Heart left ventricle (tissue), 13 donors: ENCODE measurements at regions not wholly inside any gene's neighbourhood (a gene's known extent, or its start where the extent isn't known, plus 50 kb on each side); places are given as distances from the start of the nearest gene placed in this dataset.

Experiments
- POLR2A ChIP-seq, 2 donors: fragments of 450-650 bp; IDR thresholded peaks; one replicate each; pipeline ENCODE4 v1.6.1; 2017; ENCODE audit warnings: antibody characterized with exemption in 2 of 2, mild to moderate bottlenecking in 2 of 2, moderate library complexity in 2 of 2
- TF ChIP-seq, protein P1 (sequence below), 12 donors: fragments of 200-600 bp; sonication (generic) in 4 of 12; IDR thresholded peaks; one replicate each; pipeline versions ENCODE4 v1.5.0 to v1.8.0; 2018 to 2022; ENCODE audit warnings: antibody characterized with exemption in 12 of 12, mild to moderate bottlenecking in 5 of 12
- donor health status: ischemic (EF 13 %, LVEDD 7.1; RV severe dilation, severe dysfunction).
- donor health status: DM: no; HTN: yes; CAD: no.
- donor health status: DM: no; HTN: no; CAD: no.
- donor health status: ischemic (EF 25% LVEDD 6.9; RV normal size, moderate dysfunction).
- donor health status: ischemic (EF 25% LVEDD 5.7; RV mildly dilated, moderate dysfunction).
- donor health status: ischemic (EF 35%, LVEDD 5.7; RV mildly dilated, moderate dysfunction).
- donor health status: nonischemic (EF 11% LVEDD 7.7; RV severe dilation, severe dysfunction).
- donor health status: DM: yes; HTN: yes; CAD: no.
- donor health status: PGD.
- donor health status: ischemic (EF 29% LVEDD 5.4; RV normal size, mild dysfunction).
- donor health status: nonischemic (EF 23%, LVEDD 6.1; RV moderate dilation, normal function).

DNA sequence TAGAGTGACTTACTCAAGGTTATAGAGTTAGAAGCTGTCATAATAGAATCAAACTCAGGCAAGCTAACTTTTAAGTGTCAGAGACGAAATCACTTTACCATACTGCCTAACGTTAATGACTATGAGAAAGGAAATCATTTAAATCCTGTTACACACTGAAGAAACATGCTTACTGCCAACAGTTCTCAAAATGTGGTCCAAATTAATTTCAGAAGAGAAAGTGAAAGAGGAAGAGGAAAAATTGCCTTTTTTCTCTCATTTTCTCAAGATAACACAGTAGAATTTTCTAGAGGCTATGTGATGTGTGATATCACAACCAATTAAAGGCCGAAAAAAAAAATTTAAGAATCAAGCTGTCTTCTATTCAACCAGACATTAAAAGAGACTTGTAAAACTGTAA, 1362.7 kb upstream of the CHAC2 start:
- TF ChIP-seq, protein P1, sequence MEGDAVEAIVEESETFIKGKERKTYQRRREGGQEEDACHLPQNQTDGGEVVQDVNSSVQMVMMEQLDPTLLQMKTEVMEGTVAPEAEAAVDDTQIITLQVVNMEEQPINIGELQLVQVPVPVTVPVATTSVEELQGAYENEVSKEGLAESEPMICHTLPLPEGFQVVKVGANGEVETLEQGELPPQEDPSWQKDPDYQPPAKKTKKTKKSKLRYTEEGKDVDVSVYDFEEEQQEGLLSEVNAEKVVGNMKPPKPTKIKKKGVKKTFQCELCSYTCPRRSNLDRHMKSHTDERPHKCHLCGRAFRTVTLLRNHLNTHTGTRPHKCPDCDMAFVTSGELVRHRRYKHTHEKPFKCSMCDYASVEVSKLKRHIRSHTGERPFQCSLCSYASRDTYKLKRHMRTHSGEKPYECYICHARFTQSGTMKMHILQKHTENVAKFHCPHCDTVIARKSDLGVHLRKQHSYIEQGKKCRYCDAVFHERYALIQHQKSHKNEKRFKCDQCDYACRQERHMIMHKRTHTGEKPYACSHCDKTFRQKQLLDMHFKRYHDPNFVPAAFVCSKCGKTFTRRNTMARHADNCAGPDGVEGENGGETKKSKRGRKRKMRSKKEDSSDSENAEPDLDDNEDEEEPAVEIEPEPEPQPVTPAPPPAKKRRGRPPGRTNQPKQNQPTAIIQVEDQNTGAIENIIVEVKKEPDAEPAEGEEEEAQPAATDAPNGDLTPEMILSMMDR (IDR thresholded peaks at IDR 0.05), result no peak
- TF ChIP-seq POLR2A (IDR thresholded peaks at IDR 0.05), result no peak
